AG04450 (cell line): ENCODE measurements at regions not wholly inside any gene's neighbourhood (a gene's known extent, or its start where the extent isn't known, plus 50 kb on each side); places are given as distances from the start of the nearest gene placed in this dataset.

Source experiments
- CTCF ChIA-PET: fragments of 300-600, 350-600 bp; formaldehyde crosslinking; extraction: SDS; loops from one replicate; lab custom pipeline; 2022; ENCODE audit warnings: antibody characterized with exemption, inconsistent platforms; lab: Charles Lee
- POLR2A ChIA-PET: fragments of 350-600 bp; formaldehyde crosslinking; extraction: SDS; loops from one replicate; lab custom pipeline; 2021; ENCODE audit warnings: antibody characterized with exemption, inconsistent platforms; lab: Yijun Ruan, JAX
- DNase-seq: peaks from one replicate; pipeline ENCODE4 v3.0.0-alpha.2; 2011; ENCODE audit warnings: low read depth, low spot score
- H3K27ac ChIP-seq: one replicate; pipeline ENCODE4 v1.5.1; 2012; ENCODE audit warnings: low read depth, low read length, control low read depth
- H3K27me3 ChIP-seq: one replicate; pipeline ENCODE4 v1.6.0; 2012; ENCODE audit warnings: low read length; ENCODE audit not compliant: control insufficient read depth, insufficient read depth
- H3K4me3 ChIP-seq: 2 replicates; pipeline ENCODE4 v1.5.1; 2011; ENCODE audit warnings: mild to moderate bottlenecking, low read depth, low read length, control low read depth
- H3K9me3 ChIP-seq: 2 replicates; pipeline ENCODE4 v1.5.1; 2012; ENCODE audit warnings: low read length; ENCODE audit not compliant: control insufficient read depth, insufficient read depth
- TF ChIP-seq, protein P1 (sequence below): IDR thresholded peaks from 2 replicates; pipeline ENCODE4 v1.5.1; 2011; ENCODE audit warnings: low read depth, low read length, control low read depth, inconsistent platforms

DNA sequence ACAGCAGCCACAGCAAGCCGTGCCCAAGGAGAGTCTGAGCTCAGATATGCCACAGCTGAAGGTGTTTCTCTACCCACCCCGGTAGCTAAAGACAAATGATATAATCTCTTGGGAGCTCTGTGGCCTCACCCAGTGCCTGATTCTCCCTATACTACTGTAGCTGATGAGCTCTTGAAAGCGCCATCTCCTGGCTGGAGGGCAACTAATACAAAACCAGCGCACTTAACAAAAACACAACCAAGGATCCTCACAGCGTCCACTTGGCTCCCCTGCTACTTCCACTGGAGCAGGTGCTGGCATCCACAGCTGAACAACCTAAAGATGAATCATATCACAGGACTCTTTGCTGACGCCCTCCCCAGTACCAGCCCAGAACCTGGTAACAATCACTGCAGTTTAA lies 1212.0 kb downstream of the PCDH17 start:
- DNase-seq, result no peak
- ChIA-PET POLR2A (no interaction called here), CTCF (no interaction called here)
- H3K27me3 ChIP-seq, result no peaks in the 10 kb centered on the region
- no peak overlapping the region for H3K27ac ChIP-seq
- TF ChIP-seq, protein P1, sequence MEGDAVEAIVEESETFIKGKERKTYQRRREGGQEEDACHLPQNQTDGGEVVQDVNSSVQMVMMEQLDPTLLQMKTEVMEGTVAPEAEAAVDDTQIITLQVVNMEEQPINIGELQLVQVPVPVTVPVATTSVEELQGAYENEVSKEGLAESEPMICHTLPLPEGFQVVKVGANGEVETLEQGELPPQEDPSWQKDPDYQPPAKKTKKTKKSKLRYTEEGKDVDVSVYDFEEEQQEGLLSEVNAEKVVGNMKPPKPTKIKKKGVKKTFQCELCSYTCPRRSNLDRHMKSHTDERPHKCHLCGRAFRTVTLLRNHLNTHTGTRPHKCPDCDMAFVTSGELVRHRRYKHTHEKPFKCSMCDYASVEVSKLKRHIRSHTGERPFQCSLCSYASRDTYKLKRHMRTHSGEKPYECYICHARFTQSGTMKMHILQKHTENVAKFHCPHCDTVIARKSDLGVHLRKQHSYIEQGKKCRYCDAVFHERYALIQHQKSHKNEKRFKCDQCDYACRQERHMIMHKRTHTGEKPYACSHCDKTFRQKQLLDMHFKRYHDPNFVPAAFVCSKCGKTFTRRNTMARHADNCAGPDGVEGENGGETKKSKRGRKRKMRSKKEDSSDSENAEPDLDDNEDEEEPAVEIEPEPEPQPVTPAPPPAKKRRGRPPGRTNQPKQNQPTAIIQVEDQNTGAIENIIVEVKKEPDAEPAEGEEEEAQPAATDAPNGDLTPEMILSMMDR, result no peak
- no peaks in the 10 kb centered on the region for H3K9me3 ChIP-seq
- H3K4me3 ChIP-seq, result no peak overlapping the region

DNA sequence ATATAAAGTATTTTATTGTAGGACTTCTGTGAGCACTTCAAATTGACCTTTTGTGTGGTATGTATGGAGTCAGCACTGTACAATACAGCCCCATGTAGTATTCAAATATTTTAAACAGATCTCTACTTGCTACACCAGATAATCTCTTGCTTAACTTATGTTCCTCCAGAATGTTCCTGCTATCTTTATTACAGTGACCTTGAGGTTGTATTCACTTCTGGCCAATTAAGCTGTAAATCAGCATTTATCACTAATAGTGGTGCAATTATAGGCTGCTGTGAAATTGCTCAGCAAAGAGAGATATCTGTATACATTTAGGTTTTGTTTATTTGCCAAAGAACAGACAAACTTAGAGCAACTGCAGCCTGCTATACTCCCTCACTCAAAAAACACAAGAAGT lies 1218.6 kb downstream of the PCDH17 start:
- Histone ChIP-seq H3K4me3 (no peak overlapping the region), H3K27me3 (no peaks in the 10 kb centered on the region), H3K27ac (no peak overlapping the region), H3K9me3 (no peaks in the 10 kb centered on the region)
- TF ChIP-seq, protein P1, result no peak
- DNase-seq, result no peak
- POLR2A ChIA-PET, result no interaction called here
- CTCF ChIA-PET, result no interaction called here

- no peak for DNase-seq
- Histone ChIP-seq H3K9me3 (no peaks in the 10 kb centered on the region), H3K27me3 (no peaks in the 10 kb centered on the region), H3K27ac (no peak overlapping the region), H3K4me3 (no peak overlapping the region)
- CTCF ChIA-PET, result no interaction called here
- POLR2A ChIA-PET, result no interaction called here
- TF ChIP-seq, protein P1, result no peak
Measured at GRCh38 chr13:58852076-58852475, 1220.5 kb downstream of the PCDH17 start.

DNA sequence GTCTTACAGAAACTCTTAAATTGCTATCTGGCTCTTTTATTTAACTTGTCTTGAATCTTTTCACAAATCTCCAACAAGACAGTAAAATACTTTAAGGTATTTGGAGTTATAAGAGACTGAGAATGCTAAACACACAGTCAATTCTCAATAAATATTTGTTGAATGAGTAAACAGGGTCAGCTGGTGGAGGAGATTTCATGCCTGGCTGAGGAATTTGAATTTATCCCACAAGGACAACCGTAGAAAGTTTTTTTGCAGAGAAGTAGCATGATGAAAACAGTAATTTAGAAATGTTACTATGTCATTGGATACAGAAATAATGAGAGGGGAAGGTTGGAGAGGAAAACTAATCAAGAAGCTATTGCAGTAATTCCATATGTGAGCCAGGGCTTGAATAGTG lies 1223.7 kb downstream of the PCDH17 start:
- no peak overlapping the region for H3K4me3 ChIP-seq
- H3K9me3 ChIP-seq, result peaks cover 12% of the 10 kb centered on the region
- ChIA-PET POLR2A (no interaction called here), CTCF (no interaction called here)
- no peak for DNase-seq
- H3K27ac ChIP-seq, result no peak overlapping the region
- TF ChIP-seq, protein P1, result no peak
- H3K27me3 ChIP-seq, result no peaks in the 10 kb centered on the region

GRCh38 chr13:58858870-58859371 lies 1227.4 kb downstream of the PCDH17 start:
- peaks cover 17% of the 10 kb centered on the region for H3K9me3 ChIP-seq
- DNase-seq, result no peak
- CTCF ChIA-PET, result no interaction called here
- no peaks in the 10 kb centered on the region for H3K27me3 ChIP-seq
- H3K27ac ChIP-seq, result no peak overlapping the region
- no peak overlapping the region for H3K4me3 ChIP-seq
- POLR2A ChIA-PET, result no interaction called here
- TF ChIP-seq, protein P1, result no peak
